Kasumi-1 (cell line): ENCODE measurements at regions not wholly inside any gene's neighbourhood (a gene's known extent, or its start where the extent isn't known, plus 50 kb on each side); places are given as distances from the start of the nearest gene placed in this dataset.

Experiments used
- DNase-seq, 2 experiments: peaks; one replicate each; lab custom pipeline; 2025; lab: John Stamatoyannopoulos, UW

- no peak for DNase-seq
These were observed 135.6 kb upstream of the COX10 start for GRCh38 chr17:13933441-13934276.

GRCh38 chr17:13939222-13939621 is 130.1 kb upstream of the COX10 start:
- no peak for DNase-seq

- DNase-seq: no peak
These were observed 128.2 kb upstream of the COX10 start for GRCh38 chr17:13940858-13941665.

GRCh38 chr17:13941781-13942180 is 127.5 kb upstream of the COX10 start:
- no peak for DNase-seq

- DNase-seq: no peak
These were observed 125.4 kb upstream of the COX10 start for GRCh38 chr17:13943909-13944308.

- DNase-seq: no peak
These were observed 121.8 kb upstream of the COX10 start for GRCh38 chr17:13947499-13947898.

- DNase-seq: no peak
These were observed 117.1 kb upstream of the COX10 start for GRCh38 chr17:13952009-13952750.

- DNase-seq: no peak
These were observed 115.5 kb upstream of the COX10 start for GRCh38 chr17:13953841-13954240.

GRCh38 chr17:13957636-13958035 is 111.7 kb upstream of the COX10 start:
- no peak for DNase-seq

- no peak for DNase-seq
These were observed 110.5 kb upstream of the COX10 start for GRCh38 chr17:13958773-13959172.

- no peak for DNase-seq
These were observed 108.0 kb upstream of the COX10 start for GRCh38 chr17:13961265-13961664.

GRCh38 chr17:13962716-13963240 is 106.5 kb upstream of the COX10 start:
- no peak for DNase-seq

GRCh38 chr17:13967416-13967815 is 101.9 kb upstream of the COX10 start:
- DNase-seq: no peak

GRCh38 chr17:13970531-13970930 is 98.8 kb upstream of the COX10 start:
- DNase-seq: no peak

- no peak for DNase-seq
These were observed 95.2 kb upstream of the COX10 start for GRCh38 chr17:13973960-13974651.

- DNase-seq: no peak
These were observed 91.5 kb upstream of the COX10 start for GRCh38 chr17:13977837-13978236.

- no peak for DNase-seq
These were observed 90.8 kb upstream of the COX10 start for GRCh38 chr17:13978478-13978877.

- DNase-seq: no peak
These were observed 87.4 kb upstream of the COX10 start for GRCh38 chr17:13981881-13982280.

GRCh38 chr17:13984956-13985355 is 84.3 kb upstream of the COX10 start:
- no peak for DNase-seq

- no peak for DNase-seq
These were observed 82.4 kb upstream of the COX10 start for GRCh38 chr17:13986855-13987254.

- no peak for DNase-seq
These were observed 80.2 kb upstream of the COX10 start for GRCh38 chr17:13989138-13989537.

GRCh38 chr17:13993106-13993505 is 76.2 kb upstream of the COX10 start:
- no peak for DNase-seq
